A549 (cell line): ENCODE measurements at regions not wholly inside any gene's neighbourhood (a gene's known extent, or its start where the extent isn't known, plus 50 kb on each side); places are given as distances from the start of the nearest gene placed in this dataset.

Experiments used
- CTCF ChIP-seq: fragments of >200 bp; sonication (Bioruptor Twin); formaldehyde crosslinking; IDR thresholded peaks from 3 replicates; pipeline ENCODE4 v1.5.1; 2016
- ESRRA ChIP-seq: fragments of 150-350 bp; IDR thresholded peaks from 2 replicates; pipeline ENCODE4 v1.6.1; 2014; ENCODE audit warnings: mild to moderate bottlenecking, low read length, borderline replicate concordance
- HDAC2 ChIP-seq: fragments of 200-600 bp; sonication (generic); IDR thresholded peaks from 2 replicates; pipeline ENCODE4 v1.6.1; 2016
- JUNB ChIP-seq: fragments of >200 bp; sonication (Bioruptor Twin); formaldehyde crosslinking; IDR thresholded peaks from 2 replicates; pipeline ENCODE4 v1.6.1; 2016
- MAX ChIP-seq: IDR thresholded peaks from 2 replicates; pipeline ENCODE4 v1.6.1; 2012
- NR3C1 ChIP-seq: fragments of >200 bp; sonication (Bioruptor Twin); formaldehyde crosslinking; IDR thresholded peaks from 3 replicates; pipeline ENCODE4 v1.6.1; 2017
- POLR2A ChIP-seq: IDR thresholded peaks from 2 replicates; pipeline ENCODE4 v1.6.1; 2012; ENCODE audit warnings: mild to moderate bottlenecking, low read length
- RAD21 ChIP-seq, 2 experiments: fragments of >200 bp in 1 of 2; sonication (Bioruptor Twin) in 1 of 2; formaldehyde crosslinking in 1 of 2; IDR thresholded peaks in 1 of 2; conservative IDR thresholded peaks in 1 of 2; 2 replicates in 1 of 2; 3 replicates in 1 of 2; pipeline ENCODE4 v1.6.1; 2012 to 2018; ENCODE audit warnings: inconsistent platforms in 1 of 2

GRCh38 chr2:224264259-224264658 is 137.6 kb downstream of the FAM124B start:
- TF ChIP-seq HDAC2 = no peak
- no peak for TF ChIP-seq CTCF
- TF ChIP-seq JUNB = no peak
- no peak for TF ChIP-seq NR3C1
- TF ChIP-seq MAX = no peak
- TF ChIP-seq POLR2A = no peak
- no peak for TF ChIP-seq RAD21 (conservative IDR thresholded peaks at IDR 0.05 in 1 of 2, IDR thresholded peaks at IDR 0.05 in 1 of 2)
- no peak for TF ChIP-seq ESRRA
